Activated T-helper 17 cell treated with anti-CD3 and anti-CD28 coated beads, Interleukin-2, amount 50 U/mL, for 72 hours (primary cell): ENCODE measurements at regions not wholly inside any gene's neighbourhood (a gene's known extent, or its start where the extent isn't known, plus 50 kb on each side); places are given as distances from the start of the nearest gene placed in this dataset.
"Not testable (repeated sequence)": the region's sequence is repeated elsewhere in the genome, so short reads cannot be mapped to it uniquely, and the experiment has no call there.

ENCODE experiments used
- ATAC-seq: fragments of 150-1000 bp; cut with Tn5 transposase; replicated peaks from 2 replicates; pipeline ENCODE4 v1.10.0; 2021; ENCODE audit warnings: mild to moderate bottlenecking, moderate library complexity
- H3K27ac Mint-ChIP-seq: one replicate; pipeline ENCODE4 v1.8.0; 2022; ENCODE audit warnings: mixed read lengths
- H3K27me3 Mint-ChIP-seq: one replicate; pipeline ENCODE4 v1.8.0; 2022; ENCODE audit warnings: mixed read lengths
- H3K36me3 Mint-ChIP-seq: one replicate; pipeline ENCODE4 v1.8.0; 2022; ENCODE audit warnings: low read depth, mild to moderate bottlenecking, mixed read lengths
- H3K4me1 Mint-ChIP-seq: one replicate; pipeline ENCODE4 v1.8.0; 2022; ENCODE audit warnings: mixed read lengths
- H3K4me3 Mint-ChIP-seq: one replicate; pipeline ENCODE4 v1.8.0; 2022; ENCODE audit warnings: mild to moderate bottlenecking, mixed read lengths
- H3K9me3 Mint-ChIP-seq: one replicate; pipeline ENCODE4 v1.8.0; 2022; ENCODE audit warnings: mixed read lengths

DNA sequence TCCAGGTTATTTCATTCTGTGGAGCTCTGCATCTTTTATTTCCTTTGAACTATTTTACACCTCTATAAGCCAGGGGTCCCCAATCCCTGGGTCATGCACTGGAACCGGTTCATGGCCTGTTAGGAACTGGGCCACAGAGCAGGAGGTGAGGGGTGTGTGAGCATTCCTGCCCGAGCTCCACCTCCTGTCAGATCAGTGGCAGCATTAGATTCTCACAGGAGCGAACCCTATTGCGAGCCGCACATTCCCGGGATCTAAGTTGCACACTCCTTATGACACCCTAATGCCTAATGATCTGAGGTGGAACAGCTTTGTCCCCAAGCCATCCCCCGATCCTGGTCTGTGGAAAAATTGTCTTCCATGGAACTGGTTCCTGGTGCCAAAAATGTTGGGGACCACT, 107.2 kb downstream of the TMEM121 start:
- H3K27ac Mint-ChIP-seq, H3K4me3 Mint-ChIP-seq, H3K36me3 Mint-ChIP-seq, H3K9me3 Mint-ChIP-seq, H3K4me1 Mint-ChIP-seq, ATAC-seq: not testable (repeated sequence)
- H3K27me3 Mint-ChIP-seq = peaks cover 10% of the 10 kb centered on the region

DNA sequence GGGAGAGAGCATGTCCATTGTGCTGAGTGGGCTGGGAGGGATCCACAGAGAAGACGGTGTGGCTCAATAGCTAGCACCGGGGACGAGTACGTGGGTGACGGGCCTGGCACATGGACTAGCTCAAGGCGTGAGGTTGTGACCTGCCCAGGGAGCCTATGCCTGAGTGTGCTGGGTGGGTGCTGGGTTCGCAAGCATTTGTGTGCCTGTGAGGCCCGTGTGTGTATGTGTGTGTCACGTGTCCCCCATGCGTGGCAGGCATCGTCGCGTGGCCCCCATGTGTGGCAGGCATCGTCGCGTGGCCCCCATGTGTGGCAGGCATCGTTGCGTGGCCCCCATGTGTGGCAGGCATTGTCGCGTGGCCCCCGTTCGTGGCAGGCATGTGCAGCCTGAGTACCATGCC, 109.2 kb downstream of the TMEM121 start:
- peaks cover under 1% of the 10 kb centered on the region for H3K27me3 Mint-ChIP-seq

DNA sequence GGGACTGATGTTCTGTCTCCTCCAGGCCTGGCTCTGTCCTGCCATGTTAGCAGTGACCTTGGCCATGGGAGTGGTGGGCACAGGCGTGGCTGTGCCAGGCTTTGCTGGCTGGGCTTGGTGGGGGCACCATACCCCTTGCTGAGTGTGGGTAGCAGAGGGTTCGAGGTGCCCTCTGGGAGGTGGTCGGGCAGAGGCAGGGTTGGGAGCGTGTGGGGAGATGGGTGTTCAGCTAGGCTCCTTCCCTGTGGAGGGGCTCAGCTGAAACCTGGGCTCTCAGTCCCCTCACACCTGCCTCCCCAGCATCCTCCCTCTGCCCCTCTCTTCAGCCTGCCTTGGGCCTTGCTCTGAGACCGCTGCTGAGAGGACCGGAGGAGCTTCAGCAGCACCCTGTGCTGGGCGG, 109.6 kb downstream of the TMEM121 start:
- ATAC-seq, H3K36me3 Mint-ChIP-seq, H3K4me1 Mint-ChIP-seq, H3K9me3 Mint-ChIP-seq, H3K4me3 Mint-ChIP-seq, H3K27ac Mint-ChIP-seq, H3K27me3 Mint-ChIP-seq: not testable (repeated sequence)

More for the DNA sequence above, 109.2 kb downstream of the TMEM121 start:
- no peak for ATAC-seq
- no peaks in the 10 kb centered on the region for H3K9me3 Mint-ChIP-seq
- H3K36me3 Mint-ChIP-seq = no peaks in the 10 kb centered on the region
- peaks cover 6% of the 10 kb centered on the region for H3K4me1 Mint-ChIP-seq
- H3K27ac Mint-ChIP-seq = no peak overlapping the region
- no peak overlapping the region for H3K4me3 Mint-ChIP-seq

DNA sequence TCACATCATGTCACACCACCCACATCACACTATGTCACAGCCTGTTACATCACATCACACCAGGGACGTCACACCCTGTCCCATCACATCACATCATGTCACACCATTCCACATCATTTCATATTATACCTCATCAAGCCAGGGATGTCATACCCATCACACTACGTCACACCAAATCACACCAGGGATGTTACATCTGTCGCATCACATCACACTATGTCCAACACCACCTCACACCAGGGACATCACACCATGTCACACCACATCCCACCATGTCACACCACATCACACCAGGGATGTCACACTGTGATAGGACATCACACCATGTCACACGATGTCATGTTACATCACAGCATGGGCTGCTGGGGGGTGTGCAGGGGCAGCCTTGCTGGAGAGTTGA, 110.6 kb downstream of the TMEM121 start:
- H3K27ac Mint-ChIP-seq = no peak overlapping the region
- H3K4me3 Mint-ChIP-seq = no peak overlapping the region
- no peaks in the 10 kb centered on the region for H3K9me3 Mint-ChIP-seq
- peaks cover under 1% of the 10 kb centered on the region for H3K4me1 Mint-ChIP-seq
- no peak for ATAC-seq
- H3K27me3 Mint-ChIP-seq = peaks cover 7% of the 10 kb centered on the region
- H3K36me3 Mint-ChIP-seq = no peaks in the 10 kb centered on the region

DNA sequence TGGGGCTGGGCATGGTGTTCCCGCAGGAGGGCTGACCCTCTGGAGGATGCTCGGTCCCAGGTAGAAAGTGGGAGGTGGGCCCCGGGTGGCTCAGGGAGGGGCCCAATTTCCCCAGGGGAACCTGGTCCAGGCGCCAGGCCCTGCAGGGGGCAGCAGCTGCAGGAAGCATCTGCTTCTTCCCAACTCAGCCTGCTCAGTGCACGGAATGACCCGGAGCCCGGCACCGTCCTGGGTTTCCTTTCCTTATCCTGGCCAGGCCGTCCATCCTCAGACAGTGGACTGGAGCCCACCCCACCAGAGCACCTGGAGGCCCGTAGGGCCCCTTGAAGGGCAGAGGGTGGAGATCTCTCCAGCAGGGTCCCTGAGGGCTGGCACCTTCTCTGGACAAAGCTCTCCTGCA, 111.0 kb downstream of the TMEM121 start:
- not testable (repeated sequence) for H3K27me3 Mint-ChIP-seq, H3K4me3 Mint-ChIP-seq, H3K9me3 Mint-ChIP-seq, H3K27ac Mint-ChIP-seq, H3K36me3 Mint-ChIP-seq, H3K4me1 Mint-ChIP-seq, ATAC-seq

DNA sequence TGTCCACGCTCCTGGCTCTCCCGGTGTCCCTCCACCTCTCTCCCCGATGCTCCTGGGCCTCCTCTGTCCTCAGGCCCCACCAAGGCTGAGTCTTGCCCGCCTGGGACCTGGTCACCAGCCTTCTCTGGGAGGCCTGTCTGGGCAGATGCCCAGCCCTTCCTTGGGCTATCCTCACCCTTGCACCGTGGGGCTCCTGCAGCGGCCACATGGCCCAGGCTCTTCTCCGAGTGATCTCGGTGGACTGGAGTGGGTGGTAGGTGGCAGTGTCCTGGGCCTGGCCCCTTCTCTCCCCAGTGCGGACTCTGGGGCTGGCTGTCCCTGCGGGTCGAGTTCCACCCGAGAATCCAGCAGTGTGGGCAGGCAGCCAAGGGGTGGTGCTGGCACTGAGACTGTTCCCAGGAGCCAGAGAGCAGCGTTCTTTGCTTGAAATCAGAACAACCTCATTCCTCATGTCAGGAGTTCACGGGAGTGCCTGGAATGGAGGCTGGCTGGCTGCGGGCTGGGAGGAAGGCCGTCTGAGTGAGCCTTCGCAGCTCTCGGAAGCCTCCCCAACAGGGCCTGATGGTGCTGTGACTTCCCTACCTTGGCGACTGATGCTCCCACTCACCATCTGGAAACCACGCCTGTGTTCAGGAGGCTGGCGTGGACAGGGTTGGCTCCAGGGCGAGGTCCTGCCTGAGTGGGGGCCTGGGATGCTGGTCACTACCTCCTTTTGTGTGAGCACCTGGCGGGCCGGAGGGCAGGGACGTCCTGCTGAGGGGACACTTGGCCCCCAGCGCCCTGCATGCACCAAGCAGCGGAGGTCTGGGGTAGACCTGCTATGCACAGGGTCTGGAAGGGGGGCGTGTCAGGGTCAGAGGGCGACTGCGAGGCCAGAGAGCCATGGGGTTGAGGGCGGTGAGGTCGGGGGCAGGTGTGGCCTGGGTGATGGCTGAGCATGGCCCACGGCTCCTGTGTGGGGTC, 113.9 kb downstream of the TMEM121 start:
- not testable (repeated sequence) for H3K36me3 Mint-ChIP-seq, H3K4me1 Mint-ChIP-seq, H3K27me3 Mint-ChIP-seq, H3K27ac Mint-ChIP-seq, H3K4me3 Mint-ChIP-seq, H3K9me3 Mint-ChIP-seq, ATAC-seq

DNA sequence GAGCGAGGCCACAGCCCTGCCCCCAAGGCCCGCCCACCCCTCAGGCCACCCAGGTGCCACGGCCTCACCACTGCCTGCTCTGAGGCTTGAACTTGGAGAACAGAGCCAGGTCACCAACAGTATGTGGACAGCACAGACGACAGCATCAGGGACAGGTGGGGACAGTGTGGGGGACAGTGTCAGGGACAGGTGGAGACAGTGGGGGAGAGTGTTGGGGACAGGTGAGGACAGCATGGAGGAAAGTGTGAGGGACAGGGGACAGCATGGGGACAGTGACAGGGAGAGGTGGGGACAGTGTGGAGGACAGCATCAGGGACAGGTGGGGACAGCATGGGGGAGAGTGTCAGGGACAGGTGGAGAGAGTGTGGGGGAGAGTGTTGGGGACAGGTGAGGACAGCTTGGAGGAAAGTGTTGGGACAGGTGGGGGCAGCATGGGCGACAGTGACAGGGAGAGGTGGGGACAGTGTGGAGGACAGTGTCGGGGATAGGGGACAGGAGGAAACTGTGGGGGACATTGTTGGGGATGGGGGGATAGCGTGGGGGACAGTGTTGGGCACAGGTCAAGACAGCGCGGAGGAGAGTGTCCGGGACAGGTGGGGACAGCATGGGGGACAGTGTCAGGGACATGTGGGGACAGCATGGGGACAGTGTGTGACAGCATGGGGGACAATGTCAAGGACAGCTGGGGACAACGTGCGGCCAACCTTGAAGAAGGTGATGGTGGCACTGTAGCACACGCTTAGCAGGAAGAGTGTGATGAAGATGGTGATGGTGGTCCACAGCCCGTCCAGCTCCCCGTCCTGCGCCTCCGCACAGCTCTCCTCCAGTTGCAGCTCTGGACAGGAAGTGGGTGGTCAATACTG, 114.9 kb downstream of the TMEM121 start:
- H3K27ac Mint-ChIP-seq = no peak overlapping the region
- no peaks in the 10 kb centered on the region for H3K36me3 Mint-ChIP-seq
- H3K4me3 Mint-ChIP-seq = no peak overlapping the region
- peaks cover 7% of the 10 kb centered on the region for H3K27me3 Mint-ChIP-seq
- no peaks in the 10 kb centered on the region for H3K4me1 Mint-ChIP-seq
- no peak for ATAC-seq
- no peaks in the 10 kb centered on the region for H3K9me3 Mint-ChIP-seq

DNA sequence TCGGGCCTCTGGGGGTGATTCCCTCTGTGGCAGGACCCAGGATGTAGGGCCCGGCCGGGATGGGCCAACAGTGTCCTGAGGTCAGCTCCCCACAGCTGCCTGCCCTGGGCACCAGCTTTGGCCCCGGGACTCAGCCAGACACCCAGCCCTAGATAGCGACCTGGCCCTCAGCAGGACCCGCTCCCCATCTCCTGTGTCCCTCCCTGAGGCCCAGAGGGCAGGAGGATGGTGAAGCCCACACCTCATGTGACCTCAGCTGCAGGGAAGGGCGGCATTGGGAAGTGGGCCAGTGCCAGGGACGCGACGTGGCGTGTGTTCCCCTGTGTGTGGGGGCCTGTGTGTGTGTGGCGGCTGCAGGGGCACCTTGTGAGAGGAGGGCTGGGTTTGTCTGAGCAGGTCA, 115.6 kb downstream of the TMEM121 start:
- H3K27me3 Mint-ChIP-seq, H3K27ac Mint-ChIP-seq, ATAC-seq: not testable (repeated sequence)

DNA sequence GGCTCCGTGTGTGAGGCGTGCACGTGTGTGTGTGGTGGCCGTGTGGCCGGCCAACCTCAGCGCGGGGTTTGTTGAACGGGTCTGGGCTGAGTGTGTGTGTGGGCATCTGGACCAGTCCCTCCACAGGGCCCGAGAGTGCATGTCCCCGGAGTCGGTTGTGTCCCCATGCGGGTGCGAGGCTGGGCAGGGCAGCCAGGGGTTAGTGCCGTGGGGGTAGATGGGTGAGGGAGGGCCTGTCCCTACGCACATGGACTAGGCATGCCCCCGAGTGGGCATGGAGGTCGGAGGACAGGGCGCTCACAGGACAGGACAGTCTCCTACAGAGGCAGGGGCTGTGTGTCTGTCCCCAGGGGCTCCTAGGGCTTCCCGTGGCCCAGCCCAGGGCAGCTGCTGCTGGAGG, 116.1 kb downstream of the TMEM121 start:
- not testable (repeated sequence) for ATAC-seq, H3K36me3 Mint-ChIP-seq, H3K27me3 Mint-ChIP-seq, H3K4me1 Mint-ChIP-seq, H3K27ac Mint-ChIP-seq, H3K4me3 Mint-ChIP-seq, H3K9me3 Mint-ChIP-seq

More for the DNA sequence above, 115.6 kb downstream of the TMEM121 start:
- H3K9me3 Mint-ChIP-seq, H3K4me3 Mint-ChIP-seq, H3K4me1 Mint-ChIP-seq, H3K36me3 Mint-ChIP-seq: not testable (repeated sequence)

DNA sequence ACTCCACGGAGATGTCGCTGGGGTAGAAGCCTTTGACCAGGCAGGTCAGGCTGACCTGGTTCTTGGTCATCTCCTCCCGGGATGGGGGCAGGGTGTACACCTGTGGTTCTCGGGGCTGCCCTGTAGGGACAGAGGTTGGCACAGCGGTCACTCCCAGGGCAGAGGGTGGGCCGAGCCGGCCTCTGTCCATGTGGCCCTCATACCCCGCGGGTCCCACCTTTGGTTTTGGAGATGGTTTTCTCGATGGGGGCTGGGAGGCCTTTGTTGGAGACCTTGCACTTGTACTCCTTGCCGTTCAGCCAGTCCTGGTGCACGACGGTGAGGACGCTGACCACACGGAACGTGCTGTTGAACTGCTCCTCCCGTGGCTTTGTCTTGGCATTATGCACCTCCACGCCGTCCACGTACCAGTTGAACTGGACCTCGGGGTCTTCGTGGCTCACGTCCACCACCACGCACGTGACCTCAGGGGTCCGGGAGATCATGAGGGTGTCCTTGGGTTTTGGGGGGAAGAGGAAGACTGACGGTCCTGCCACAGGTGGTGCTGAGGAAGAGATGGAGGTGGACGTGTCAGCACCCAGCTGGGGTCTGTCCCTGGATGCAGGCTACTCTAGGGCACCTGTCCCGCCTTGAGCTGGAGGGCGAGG, 117.1 kb downstream of the TMEM121 start:
- H3K36me3 Mint-ChIP-seq, ATAC-seq, H3K27me3 Mint-ChIP-seq, H3K9me3 Mint-ChIP-seq, H3K4me1 Mint-ChIP-seq, H3K27ac Mint-ChIP-seq, H3K4me3 Mint-ChIP-seq: not testable (repeated sequence)

DNA sequence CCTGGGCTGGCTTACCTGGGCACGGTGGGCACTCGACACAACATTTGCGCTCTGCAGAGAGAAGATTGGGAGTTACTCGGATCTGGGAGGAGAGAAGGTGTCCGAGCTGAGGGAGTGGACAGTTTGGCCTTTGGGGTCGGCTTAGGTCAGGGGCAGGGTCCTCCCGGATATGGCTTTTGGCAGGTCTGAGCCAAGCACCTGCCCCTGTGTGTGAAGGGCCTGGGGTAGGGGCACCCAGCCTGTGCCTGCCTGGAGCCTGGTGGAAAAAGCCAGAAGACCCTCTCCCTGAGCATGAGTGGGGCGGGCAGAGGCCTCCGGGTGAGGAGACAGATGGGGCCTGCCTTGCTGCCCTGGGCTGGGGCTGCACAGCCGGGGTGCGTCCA, 117.7 kb downstream of the TMEM121 start:
- H3K4me3 Mint-ChIP-seq, H3K4me1 Mint-ChIP-seq, H3K27me3 Mint-ChIP-seq, H3K36me3 Mint-ChIP-seq, H3K27ac Mint-ChIP-seq, ATAC-seq, H3K9me3 Mint-ChIP-seq: not testable (repeated sequence)

DNA sequence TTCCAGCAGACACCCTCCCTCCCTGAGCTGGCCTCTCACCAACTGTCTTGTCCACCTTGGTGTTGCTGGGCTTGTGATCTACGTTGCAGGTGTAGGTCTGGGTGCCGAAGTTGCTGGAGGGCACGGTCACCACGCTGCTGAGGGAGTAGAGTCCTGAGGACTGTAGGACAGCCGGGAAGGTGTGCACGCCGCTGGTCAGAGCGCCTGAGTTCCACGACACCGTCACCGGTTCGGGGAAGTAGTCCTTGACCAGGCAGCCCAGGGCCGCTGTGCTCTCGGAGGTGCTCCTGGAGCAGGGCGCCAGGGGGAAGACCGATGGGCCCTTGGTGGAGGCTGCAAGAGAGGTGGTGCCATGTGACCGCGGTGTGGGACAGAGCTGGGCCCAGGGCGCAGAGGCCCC, 118.1 kb downstream of the TMEM121 start:
- ATAC-seq, H3K4me3 Mint-ChIP-seq, H3K4me1 Mint-ChIP-seq, H3K27me3 Mint-ChIP-seq, H3K27ac Mint-ChIP-seq, H3K36me3 Mint-ChIP-seq, H3K9me3 Mint-ChIP-seq: not testable (repeated sequence)

DNA sequence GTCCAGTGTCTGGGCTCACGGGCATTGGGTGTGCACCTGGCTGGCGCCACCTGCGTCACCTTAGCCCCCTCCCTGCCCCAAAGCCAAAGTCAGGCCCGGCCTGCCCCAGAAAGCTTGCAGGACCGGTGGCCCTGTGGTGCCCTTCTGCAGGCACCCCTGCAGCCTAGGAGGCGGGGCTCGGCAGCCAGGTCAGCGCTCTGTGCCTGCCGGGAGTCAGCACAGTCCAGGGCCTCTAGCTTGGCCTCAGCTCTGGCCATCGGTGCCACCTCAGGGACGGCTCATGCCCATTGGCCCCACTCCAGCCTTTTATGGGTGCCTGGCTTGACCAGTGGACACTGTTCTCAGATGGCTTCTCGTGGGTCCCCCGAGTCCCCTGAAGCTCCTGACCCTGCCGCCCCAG, 118.5 kb downstream of the TMEM121 start:
- not testable (repeated sequence) for H3K4me3 Mint-ChIP-seq, H3K27ac Mint-ChIP-seq, H3K36me3 Mint-ChIP-seq, ATAC-seq, H3K27me3 Mint-ChIP-seq, H3K4me1 Mint-ChIP-seq, H3K9me3 Mint-ChIP-seq

DNA sequence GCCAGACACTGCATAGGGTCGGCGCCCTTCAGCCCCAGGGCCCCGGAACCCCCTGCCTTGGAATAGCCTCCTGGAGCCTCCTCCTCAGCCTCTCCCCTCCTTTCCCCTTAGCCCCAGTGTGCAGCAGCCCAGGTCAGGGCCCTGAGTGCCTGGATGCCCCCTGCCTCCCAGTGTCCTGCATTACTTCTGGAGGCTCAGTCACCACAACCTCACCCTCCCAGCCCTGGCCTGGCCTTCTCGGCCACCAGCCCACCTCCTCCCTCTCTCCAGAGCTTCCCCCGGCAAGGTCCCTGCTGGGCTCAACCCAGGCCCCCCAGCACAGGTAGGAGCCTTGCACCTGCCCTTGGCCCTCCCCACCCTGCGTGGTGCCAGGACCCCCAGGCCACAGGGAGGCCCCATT, 119.0 kb downstream of the TMEM121 start:
- not testable (repeated sequence) for H3K4me3 Mint-ChIP-seq

DNA sequence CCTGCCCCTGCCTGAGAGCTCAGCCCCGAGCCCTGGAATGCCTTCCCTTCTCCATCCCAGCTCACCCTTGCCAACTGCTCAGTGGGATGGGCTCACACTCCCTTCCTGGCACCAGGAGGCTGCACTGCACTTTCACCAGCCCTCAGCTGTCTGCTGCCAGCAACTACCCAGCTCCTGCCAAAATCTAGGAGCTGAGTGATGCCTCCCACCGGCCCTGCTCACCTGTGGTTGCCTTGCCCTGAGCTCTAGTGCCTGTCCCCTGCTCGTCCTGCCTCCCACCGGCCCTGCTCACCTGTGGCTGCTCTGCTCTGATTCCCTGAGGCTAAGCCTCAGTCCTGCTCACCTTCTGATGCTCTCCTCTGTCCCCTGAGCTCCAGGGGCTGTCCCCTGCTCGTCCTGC, 119.8 kb downstream of the TMEM121 start:
- Mint-ChIP-seq H3K27me3 (peaks cover 8% of the 10 kb centered on the region), H3K4me3 (no peak overlapping the region)

More for the DNA sequence above, 119.0 kb downstream of the TMEM121 start:
- not testable (repeated sequence) for H3K27ac Mint-ChIP-seq, H3K4me1 Mint-ChIP-seq, ATAC-seq, H3K9me3 Mint-ChIP-seq, H3K27me3 Mint-ChIP-seq, H3K36me3 Mint-ChIP-seq

More for the DNA sequence above, 119.8 kb downstream of the TMEM121 start:
- ATAC-seq = no peak
- Mint-ChIP-seq H3K36me3 (no peaks in the 10 kb centered on the region), H3K27ac (no peak overlapping the region), H3K4me1 (no peaks in the 10 kb centered on the region), H3K9me3 (no peaks in the 10 kb centered on the region)
